ENCODE measurements at regions not wholly inside any gene's neighbourhood (a gene's known extent, or its start where the extent isn't known, plus 50 kb on each side); places are given as distances from the start of the nearest gene placed in this dataset.

DNA sequence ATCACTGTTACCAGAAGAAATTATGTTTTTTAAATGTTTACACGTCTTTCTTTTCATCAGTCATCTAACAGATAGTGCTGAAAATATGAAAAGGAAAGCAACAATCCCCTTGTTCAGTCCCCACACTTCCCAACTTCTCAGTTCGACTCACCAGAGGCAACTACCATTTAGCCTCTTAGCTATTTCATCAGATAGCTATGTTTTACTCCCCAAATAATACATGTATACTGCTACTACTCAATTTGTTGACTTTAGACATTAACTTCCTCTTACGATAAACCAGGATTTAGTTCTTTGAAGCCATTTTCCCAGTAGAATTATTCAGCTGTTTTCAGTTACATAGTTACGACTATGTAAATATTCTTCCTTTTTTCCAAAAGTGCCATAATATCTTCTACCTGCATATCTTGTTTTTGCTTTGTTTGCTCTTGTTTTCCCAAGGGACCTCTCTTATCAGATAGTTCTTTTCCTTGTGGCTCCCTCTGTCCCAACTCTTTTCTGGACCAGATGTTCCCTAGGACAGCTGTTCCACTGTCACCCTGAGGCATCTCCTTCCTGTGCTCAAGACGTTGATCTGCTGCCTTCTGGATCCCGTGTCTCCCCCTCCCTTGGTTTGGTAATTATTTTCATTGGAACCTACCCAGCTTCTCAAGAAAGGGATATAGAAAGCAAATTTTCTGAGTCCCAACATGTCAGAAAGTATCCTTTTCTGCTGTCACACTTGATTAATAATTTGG lies 289.3 kb upstream of the TANK start:
- DNase-seq (ENCODE audit: low read depth in 2 of 2): no peak

DNA sequence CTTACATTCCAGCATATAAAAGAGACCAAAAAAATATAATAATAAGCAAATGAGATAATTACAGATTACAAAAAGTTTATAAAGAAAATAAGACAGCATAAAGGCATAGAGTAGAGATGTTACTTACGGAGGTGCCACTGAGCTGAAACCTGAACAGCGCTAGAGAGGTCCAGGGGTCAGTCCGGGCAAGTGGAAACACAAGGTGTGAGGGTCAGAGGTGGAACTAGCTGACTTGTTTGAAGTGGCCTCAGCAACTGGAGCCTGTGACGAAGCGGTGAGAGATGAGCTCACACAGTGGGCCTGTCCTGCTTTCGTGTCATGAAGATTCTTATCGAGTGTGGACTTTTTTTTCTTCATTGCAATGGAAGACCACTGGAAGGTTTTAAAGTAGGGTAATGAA lies 288.3 kb upstream of the TANK start:
- no peak for DNase-seq (ENCODE audit: low read depth in 2 of 2)

DNA sequence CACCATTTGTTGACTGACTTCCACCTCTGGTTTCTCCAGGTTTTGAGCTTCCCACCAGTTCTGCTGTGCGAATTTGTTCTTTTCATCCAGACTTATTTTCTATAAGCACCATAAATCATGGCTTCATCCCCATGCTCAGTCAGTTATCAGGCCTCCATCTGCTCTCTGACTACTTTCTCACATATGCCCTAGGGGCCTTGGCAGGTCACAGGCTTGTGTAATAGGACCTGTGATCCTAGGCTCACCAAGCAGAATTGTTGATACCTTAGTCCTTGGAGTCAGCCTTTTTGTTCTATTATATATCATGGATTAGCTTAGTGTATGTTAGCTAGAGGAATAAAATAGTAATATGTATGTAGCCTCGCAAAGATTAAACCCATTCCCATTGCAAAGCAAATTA lies 284.2 kb upstream of the TANK start:
- no peak for DNase-seq (ENCODE audit: low read depth in 2 of 2)

DNA sequence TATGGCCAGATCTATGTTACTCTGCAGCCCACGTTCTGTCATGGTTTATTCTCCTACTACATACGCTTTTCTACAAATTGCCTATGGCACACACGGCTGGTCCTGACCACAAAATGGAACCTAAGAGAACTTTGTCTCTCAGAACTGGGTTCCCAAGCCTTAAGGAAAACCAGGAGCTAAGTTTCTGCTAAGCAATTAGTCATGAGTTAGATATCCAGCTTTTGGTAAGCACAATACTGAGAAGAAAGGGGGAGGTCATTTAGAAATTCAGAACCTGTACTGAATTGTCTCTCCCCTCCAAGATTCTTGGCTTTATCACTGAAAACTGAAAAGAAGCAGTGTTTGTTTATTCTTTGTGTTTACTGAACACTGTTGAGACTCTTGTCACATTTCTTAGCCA lies 283.5 kb upstream of the TANK start:
- DNase-seq (ENCODE audit: low read depth in 2 of 2): no peak

DNA sequence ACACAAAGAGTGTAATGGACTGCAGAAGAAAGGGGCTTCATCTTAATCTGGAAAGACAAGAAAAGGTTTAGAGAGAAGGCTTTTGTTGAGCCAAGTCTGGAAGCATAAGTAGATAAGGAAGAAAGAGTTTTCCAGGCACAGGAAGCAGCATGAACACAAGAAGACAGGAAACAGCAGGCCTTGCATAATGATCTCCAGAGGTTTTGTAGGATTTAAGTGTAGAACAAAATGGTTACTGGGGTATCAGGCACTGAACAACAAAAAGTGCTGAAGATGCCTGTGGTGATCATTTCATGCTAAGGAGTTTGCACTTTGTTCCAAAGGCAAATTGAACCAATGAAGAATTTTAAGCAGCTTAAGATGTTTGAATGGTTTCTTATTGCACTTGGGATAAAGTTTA lies 281.6 kb upstream of the TANK start:
- DNase-seq (ENCODE audit: low read depth in 2 of 2): no peak

DNA sequence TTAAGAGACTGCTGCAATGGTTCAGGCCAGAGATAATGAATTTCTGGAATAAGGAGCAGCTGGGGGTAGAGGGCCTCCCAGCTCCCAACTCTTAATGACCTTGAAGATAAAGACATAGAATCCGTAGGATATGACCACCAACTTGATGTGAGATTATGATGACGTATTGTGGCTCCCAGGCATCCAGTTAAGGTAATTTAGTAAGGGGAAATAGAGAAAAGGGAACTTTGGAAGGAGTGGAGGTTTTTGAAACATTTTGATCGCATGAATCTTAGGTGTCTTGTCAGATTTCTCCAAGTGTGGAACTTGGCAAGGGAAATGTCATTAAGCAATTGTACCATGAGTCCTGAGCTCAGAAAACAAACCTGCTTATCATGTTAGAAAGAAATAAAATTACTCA lies 277.3 kb upstream of the TANK start:
- no peak for DNase-seq (ENCODE audit: low read depth in 2 of 2)

DNA sequence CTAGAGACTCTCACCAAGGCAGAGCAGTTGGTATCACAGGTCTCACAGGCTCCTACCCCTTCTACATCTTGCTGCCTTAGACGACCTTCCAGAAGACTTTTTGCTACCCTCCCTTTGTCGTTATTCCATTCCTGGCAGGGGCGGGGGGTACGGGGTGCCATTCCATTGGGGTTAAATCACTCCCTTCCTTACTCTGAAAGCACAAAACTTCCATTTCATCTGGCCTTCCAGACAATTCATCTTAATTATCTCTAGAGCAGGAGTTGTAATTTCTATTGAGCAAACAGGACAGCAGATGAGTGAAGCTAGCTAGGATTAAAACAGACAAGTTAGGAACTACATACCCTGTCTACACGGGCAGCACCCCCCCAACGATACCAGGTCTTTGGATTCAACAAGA lies 276.2 kb upstream of the TANK start:
- no peak for DNase-seq (ENCODE audit: low read depth in 2 of 2)

DNA sequence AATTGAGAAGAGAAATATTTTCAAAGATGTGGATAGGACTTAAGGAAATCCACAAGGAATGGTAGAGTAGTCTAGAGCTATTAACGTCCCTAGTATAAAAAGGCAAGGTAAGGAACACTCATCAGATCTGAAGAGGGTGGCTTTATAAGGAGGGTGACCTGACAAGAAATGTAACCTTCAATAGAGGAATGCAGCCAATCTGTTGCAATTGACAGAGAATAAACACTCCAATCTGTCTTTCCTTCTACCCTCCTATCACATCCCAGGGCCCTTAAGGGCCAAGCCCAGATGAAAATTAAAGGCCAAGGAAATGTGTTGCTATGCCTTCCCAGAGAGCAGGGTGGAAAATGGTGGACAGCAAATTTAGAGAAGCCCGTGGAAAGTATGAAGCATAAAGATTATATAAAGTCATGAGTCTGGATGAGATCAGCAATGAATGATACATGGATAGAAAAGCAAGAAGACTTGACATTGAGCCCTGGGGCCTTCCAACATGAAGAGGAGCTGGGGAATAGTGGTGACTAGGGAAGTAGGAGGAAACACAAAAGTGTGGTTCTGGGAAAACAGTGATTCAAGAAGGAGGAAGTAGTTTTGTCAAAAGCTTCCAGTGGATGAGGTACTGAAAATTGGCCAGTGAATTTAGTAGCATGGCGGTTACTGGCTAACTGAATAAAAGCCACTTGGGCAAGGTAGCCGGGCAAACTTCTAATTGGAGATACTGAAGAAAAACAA lies 270.6 kb upstream of the TANK start:
- DNase-seq (ENCODE audit: low read depth in 2 of 2): no peak

DNA sequence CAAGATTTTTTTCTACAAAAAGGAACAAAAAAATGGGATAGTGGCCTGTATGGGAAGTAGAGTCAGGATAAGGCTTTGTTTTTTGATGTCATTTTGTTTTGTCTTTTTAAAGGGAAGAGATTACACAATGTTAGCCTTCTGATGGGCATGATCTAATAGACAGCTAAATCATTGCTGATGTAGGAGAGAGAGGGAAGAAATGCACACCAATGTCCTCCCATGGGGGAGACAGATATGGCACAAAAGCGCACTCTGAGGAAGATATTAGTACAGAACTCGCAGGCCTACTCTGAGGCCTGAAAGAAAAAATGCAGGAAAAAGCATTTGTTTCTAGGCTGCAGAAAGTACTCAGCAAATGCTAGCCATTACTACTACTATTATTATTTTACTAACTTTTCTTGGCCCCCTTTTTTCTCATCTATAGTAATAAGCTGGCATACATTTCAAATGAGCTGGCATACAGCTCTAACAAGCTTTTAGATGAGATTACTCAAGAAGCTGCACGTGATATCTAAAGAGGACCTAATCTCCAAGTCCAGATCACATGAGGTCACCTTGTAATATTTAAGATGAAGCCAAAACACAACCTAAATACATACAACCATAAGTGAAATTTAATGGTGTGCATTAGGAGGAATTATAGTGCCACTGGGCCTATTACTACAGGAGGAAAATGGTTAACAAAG lies 269.4 kb upstream of the TANK start:
- no peak for DNase-seq (ENCODE audit: low read depth in 2 of 2)

DNA sequence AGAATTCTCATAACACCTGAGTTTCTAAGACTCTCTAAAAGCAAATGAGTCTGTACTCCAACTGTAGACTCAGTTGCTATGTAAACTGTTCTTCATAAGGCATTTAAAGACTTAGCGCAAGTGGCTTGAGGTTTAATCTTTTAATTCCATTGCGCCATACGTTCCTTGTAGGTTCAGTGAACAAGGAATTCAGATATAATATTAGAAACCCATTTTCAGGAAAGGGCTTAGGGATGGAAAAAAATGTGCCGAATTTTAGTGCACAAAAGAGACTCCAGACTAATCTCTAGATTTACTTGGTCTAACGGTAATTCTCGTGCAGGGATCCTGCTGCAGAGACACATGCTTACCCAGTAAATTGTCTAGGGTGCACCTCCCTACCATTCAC lies 268.9 kb upstream of the TANK start:
- DNase-seq (ENCODE audit: low read depth in 2 of 2): no peak

DNA sequence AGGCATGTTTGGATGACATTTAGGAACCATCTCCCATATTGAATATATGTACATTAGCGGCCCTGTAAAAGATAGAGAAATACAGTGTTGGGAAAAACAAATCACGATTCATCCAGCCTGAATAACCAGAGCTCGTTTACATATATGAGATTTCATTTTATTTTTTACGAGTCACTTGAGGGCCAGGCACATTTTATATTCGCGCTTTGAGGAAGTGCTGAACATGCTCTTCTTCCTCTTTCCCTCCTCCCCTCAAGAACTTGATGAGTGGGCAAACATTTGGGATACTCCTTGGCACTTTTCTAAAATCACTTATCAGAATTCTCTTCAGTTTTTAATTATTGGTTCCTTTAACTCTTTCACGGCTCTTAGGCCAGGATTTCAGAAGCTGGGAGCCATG lies 268.0 kb upstream of the TANK start:
- DNase-seq (ENCODE audit: low read depth in 2 of 2): no peak

DNA sequence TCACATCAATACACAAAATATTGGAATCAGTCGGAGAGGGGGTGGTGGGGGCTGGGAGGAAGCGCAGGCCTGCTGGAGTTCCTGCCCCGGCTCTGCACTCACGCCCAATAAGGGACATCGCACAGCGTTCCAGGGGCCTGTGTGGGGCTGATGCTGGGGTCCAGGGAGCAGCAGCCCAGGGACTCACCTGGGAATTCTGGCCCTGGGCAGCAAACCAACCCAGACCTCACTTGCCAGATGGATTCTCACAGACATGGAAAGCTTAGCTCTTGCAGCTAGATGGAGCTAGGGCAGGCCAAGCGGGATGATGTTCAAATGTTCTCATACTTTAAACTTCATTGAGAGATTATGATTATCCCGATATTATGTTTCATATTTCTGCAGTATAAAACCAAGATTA lies 266.6 kb upstream of the TANK start:
- no peak for DNase-seq (ENCODE audit: low read depth in 2 of 2)

DNA sequence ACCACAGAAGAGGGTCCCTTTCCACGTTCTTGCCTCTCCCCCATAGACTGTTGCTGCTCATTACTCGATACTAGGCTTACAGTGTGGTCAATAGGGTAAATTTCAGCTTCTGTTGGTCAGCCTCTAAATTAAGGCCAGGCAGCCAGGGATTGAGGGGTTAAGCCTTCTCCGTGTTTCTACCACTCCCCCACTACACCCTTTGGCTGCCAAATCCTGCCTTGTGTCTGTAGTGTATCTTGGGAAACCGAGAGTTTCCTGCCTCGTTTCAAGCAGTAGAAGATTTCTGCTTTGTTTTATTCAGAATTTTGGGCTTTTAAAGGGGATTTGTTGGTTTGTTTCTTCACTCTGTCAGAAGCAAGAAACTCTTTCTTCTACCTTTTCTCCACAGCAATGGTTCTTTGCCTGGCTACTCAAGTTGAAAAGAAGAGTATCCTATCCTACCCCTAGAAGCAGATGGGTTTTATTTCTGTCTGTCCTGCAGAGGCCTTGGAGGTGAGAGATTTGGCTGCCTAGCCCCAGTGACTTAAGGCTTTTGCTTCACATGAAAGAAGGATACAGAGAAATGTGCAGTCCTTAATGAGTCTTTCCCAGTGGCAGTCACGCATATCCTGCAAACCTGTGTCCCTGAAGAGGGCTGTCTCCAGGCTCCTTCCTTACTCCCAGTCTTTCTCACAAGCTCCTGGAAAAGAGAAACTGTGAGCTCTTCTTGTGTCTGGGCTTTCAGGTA lies 261.5 kb upstream of the TANK start:
- no peak for DNase-seq (ENCODE audit: low read depth in 2 of 2)

DNA sequence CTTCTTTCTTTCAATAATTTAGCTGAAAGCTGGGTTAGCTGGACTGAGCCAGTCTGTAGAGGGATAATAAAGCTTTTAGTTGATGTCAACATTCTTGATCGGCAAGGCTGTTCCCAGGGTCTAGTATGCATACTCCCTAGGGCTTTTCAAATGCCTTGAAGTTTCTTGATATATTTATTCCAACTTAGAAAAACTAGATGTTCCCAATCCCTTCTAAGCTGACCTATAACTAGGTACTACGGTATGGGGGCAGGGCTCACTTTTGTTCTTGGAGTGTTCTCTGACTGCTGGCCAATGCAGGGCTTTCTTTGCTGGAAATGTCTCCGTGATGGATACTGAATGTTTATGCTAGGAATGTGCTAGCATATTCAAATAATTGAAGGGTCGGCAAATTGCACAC lies 258.6 kb upstream of the TANK start:
- no peak for DNase-seq (ENCODE audit: low read depth in 2 of 2)

DNA sequence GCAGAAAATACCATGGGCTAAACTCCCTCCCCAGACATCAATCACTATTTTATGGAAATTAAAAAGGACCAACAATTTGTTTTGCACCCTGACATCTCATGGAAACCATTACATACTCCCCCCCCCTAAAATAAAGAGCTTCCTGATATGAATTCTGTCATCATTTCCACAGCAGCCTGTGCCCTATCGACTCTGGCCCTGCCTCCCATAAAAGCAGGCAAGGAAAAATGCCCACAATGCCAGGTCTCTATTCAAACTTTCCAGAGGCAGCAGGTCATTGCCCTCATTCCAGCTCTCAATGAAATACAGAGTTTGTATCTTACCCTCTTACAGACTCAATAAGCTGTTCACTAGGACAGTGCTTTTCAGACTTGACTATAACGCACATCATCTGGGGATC lies 254.4 kb upstream of the TANK start:
- no peak for DNase-seq (ENCODE audit: low read depth in 2 of 2)

DNA sequence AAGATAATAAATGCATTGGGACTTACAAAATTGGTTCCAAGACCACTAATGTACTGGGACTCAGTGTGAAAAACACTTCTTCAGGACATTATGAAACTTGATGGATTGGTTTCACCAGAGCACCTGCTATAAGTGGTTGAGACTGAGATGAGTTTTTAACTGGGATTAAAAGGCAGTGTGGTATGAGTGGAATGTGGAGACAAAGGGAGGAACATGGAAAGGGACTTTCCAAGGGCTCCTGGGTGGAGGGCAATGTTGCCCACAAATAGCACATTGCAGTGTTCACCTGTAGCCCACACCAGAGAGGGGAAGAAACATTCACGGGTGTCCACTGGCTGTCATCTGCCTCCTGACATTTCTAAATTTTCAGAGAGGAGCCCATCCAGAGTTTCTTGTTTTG lies 253.3 kb upstream of the TANK start:
- no peak for DNase-seq (ENCODE audit: low read depth in 2 of 2)

DNA sequence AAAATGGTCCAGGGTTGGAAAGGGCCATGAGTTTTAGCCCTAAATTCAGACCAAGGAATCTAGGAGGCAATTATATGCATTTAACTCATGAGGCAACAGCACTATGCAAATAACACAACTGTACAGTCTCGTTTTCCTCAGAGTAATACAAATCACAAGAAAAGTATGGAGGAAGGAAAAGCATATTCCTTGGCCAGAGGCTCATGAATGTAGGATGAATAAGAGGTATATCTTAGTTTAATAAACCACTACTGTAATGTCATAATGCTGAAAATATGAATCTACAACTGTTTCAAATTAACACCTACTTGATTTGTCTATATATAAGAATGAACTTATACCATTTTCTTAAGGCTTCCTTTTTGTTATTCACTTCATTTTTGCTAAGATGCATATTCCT lies 252.5 kb upstream of the TANK start:
- no peak for DNase-seq (ENCODE audit: low read depth in 2 of 2)

DNA sequence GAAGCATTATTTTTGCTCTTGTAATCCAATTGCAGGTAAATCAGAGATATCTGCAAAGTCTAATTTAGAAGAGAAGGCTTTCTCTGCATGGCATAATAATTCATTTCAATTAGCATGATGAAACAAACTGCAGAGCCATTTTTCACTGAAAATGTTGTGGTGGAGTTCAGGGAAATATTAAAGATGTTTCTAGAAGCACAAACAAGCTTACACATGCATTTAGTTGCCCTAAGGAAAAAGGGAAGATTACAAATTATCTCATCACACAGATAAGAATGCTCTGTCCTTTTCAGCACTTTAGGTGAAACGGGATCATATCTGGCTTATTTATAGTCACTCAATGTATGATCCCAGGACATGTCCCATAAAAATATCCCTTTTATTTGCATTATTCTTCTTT lies 252.1 kb upstream of the TANK start:
- DNase-seq (ENCODE audit: low read depth in 2 of 2): no peak

DNA sequence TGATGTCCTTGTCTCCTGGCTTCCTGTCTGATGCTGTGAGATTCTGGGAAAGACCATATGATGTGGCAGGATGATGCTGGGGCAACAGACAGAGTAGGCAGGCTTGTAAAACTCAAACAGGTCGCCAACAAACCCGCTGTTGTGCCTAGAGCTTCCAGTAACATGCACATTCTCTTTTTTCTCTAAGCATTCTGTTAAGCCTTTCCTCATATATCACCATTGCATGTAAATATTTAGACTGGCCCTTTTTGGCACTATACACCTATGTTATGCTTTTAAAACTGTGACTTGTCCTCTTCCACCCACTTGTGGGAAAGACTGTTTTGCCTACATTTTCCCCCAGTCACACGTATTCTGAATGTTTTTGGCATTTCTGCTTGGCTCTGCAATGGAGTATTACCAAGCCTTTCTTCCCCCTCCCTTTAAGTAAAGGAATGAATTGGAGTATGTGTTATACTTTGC lies 250.4 kb upstream of the TANK start:
- no peak for DNase-seq (ENCODE audit: low read depth in 2 of 2)

DNA sequence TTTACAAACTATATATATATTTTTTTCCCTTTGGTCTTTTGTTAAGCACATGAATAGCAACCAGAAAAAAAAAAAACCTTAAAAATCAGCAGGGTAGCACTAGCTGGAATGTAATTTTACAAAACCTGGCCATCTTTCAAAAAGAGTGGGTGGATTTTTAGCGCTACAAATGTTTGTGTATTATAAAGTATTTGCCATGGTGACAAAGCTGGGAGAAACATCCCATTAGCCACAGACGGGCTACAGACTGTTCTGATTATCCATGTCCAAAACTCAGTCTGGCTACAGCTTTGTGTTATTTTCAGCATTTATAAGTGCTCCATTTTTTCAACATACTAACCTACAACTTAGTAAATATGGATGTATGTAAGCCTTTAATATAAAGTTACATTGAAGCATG lies 249.5 kb upstream of the TANK start:
- no peak for DNase-seq (ENCODE audit: low read depth in 2 of 2)

DNA sequence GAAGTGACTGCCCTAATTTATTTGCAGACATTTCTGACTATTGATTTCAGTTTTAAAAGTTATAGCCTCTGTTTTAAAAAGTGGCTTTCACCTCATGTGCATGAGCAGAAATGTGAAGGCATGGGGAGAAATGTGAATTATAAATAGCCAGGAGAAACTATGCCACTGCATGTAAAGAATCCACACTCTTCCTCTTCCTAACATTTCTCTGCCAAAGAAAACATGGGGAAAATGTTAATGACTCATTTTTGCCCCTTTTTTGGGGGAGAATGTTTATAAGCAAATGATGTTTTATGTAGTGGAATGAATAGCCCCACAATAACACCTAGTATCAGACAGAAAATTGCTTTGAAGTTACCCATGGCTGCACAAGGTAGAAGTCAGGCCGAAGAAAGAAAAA lies 249.0 kb upstream of the TANK start:
- DNase-seq (ENCODE audit: low read depth in 2 of 2): no peak

DNA sequence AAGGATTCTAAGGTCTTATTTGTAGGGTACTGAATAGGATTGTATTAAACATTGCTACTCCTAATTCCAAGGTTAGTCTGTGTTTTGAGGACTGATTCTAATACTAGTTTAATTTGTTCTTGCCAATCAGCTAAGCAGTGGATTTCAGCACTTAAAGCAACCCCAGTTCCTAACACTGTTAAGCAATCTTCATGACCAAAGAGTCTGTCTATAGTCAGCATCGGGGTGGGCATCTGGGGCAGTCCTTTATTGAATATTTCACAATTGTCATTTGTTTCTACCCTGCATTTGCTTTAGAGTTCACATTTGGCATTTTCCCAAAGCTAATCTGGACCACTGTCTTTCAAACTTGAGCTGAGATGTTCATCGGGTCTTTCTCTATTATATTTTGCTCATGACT lies 248.0 kb upstream of the TANK start:
- no peak for DNase-seq (ENCODE audit: low read depth in 2 of 2)

Data from stimulated activated CD8-positive, alpha-beta memory T cell treated with anti-CD3 and anti-CD28 coated beads, Interleukin-2, amount 100 ng/mL, for 48 hours (primary cell).